EH (cell line): ENCODE measurements at regions not wholly inside any gene's neighbourhood (a gene's known extent, or its start where the extent isn't known, plus 50 kb on each side); places are given as distances from the start of the nearest gene placed in this dataset.

Experiments used
- DNase-seq: peaks from one replicate; pipeline ENCODE4 v3.0.0-alpha.2; 2015; ENCODE audit warnings: low read depth

DNA sequence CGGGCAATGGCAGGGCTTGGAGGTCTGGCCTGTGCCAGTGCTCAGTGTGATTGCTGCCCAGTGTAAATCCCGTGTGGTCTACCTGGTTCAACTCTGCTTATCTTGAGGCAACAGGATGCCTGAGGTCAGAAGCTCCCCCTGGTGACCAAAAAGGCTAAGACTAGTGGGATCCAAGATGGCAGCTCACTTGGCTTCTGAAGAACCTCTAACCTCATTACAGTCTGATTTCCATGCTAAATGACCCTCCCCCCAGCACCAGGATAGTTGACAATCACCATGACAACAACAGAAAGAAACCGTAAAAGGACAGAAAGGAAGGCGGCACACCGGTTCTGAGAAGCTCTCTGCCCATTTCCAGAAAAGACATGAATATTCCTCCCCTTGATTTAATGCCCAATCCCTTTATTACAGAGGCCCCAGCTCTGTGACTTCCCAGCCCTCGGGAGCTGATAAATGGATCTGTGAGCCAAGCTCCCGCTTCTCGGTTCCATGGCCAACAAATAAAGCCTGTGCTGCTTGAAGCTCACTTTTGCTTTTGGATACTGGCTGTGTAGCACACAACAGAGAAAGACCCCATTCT, 398.4 kb downstream of the CTTN start:
- DNase-seq = no peak

- no peak for DNase-seq
Measured at GRCh38 chr11:70798296-70798695, 400.0 kb downstream of the CTTN start.

DNA sequence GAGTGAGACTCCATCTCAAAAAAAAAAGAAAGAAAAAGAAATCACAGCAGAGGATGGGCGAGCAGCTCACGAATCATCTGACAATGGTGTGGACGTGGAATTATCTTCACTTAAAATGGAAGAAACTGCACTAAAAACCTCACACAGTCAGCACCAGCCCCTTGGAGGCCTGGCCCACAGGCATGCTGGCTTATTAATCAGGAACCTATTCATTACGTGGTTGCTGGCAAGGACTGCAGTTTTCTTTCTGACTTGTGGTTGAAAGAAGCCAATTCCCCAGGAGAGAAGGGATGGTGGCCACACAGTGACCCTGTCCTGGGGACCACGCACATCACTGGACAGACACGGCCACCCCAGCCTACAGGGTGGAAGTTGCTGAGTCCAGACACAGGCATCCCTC, 401.1 kb downstream of the CTTN start:
- peak; percentile 11 for DNase-seq

DNA sequence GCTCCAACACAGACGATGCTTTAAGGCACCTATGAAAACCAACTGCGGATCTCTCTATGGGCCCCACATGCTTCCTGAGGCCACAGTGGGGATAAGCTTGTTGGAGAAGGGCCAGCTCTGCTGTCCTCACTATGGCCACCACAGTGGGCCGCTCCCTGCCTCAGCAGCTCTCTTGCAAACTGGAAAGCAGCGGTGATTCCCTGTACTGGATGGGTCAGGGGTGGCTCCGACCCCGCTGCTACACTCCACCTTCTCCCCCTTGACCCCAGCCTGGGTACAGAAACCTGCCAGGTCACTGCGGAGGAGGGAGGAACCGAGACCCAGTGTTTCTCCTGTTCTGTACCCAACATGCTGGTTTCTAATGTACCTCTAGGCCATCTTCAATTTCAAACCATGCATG, 403.9 kb downstream of the CTTN start:
- no peak for DNase-seq

DNA sequence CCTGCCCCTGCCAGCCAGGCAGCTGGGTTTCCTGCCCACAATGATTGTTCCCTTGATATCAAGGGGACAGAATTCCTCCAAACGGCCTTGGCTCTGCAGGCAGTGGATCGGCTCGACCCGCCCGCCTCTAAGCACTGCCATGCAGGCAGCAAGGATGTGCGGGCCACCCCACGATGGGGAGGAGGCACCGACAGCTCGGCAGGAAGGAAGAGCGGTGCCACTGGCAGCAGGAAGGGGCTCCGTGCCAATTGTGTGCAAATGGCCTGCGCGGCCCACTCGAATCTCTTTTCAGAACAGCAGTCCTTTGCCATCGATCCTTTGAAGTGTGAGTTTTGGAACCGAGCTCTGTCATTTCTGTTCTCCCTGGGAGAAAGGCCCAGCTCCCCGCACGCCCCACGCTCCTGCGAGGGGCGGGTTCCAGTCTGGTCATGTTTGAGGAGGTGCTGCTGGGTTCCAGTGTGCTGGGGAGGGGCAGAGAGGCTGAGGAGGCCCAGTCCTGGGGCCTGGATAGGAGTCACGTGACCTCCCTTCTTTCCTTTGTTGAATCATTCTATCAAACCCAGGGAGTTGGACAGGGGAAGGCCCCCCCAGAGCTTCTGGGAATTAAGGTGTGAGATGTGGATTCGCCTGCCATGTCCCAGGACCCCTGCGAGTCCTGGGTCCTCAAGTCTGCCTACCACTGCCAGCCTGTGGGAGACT, 406.0 kb downstream of the CTTN start:
- DNase-seq = no peak

GRCh38 chr11:70805243-70805642, 406.9 kb downstream of the CTTN start:
- no peak for DNase-seq

- no peak for DNase-seq
Measured at GRCh38 chr11:70805971-70806370, 407.6 kb downstream of the CTTN start.

GRCh38 chr11:70806461-70807194, 408.3 kb downstream of the CTTN start:
- no peak for DNase-seq

- no peak for DNase-seq
Measured at GRCh38 chr11:70807195-70807543, 408.8 kb downstream of the CTTN start.

DNA sequence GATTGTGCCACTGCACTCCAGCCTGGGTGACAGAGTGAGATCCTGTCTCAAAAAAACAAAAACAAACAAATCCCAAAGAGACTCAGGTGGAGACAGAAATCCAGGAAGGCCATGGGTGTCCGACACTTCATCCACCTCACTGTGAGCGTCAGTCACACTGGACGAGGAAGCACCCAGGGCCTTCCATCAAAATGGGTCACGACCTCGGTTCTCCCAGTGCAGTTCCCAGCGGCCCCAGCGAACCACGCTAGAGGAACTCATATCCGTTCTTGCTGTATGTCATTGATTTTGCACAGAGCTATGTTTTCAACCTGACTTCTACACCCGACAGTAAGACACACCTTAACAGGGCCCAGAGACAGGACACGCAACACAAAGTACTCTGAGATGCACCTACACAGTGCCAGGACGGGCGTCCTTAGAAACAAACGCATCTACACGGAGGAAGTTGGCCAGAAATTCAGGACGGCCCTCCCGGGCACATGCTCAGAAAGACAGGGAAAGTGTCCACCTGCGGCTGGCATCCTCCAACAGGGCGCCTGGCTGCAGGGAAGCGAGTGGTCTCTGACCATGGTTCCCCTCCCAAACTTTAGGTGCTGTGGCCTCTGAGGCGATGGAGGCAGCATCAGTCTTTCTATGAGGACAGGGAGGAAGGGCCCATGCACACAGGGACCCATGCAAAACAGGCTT, 410.5 kb downstream of the CTTN start:
- DNase-seq = no peak

GRCh38 chr11:70810133-70810532, 411.8 kb downstream of the CTTN start:
- no peak for DNase-seq

DNA sequence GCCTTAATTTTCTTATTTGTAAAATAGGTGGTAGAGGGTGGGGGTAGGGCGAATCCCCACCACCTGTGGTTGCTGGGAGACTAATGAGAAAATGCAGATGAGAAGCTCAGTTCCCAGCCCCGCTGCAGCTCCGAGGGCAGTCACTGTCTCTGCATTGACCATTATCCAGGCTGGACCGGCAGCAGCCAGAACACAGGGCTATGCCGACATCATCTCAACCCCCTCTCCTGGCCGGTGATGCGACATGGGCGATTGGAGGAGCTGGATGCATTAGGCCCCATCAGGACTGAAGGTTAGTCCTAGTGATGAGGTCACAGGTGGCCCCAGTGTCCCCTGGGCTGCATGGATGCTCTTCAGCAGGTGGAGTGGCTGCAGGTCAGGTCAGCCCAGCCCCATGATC, 412.4 kb downstream of the CTTN start:
- no peak for DNase-seq

- no peak for DNase-seq
Measured at GRCh38 chr11:70811483-70811882, 413.2 kb downstream of the CTTN start.

DNA sequence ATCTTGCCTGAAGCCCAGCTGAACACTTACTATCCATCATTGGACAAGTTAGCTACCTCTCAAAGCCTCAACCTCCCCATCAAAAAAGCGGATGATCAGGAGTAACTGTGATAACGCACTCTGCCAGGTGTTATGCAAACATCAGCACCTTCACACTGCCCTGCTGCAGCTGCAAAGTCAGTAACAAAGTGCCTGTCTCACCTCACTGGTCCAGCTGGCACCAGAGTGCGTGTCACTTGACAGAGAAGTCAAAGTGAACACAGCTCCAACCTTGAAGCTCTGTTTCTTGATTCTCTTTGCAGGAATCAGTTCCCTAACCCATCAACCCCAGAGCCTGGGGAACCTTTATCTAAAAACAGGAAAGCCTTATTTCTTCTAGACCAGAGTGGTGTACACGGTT, 413.6 kb downstream of the CTTN start:
- DNase-seq = no peak

DNA sequence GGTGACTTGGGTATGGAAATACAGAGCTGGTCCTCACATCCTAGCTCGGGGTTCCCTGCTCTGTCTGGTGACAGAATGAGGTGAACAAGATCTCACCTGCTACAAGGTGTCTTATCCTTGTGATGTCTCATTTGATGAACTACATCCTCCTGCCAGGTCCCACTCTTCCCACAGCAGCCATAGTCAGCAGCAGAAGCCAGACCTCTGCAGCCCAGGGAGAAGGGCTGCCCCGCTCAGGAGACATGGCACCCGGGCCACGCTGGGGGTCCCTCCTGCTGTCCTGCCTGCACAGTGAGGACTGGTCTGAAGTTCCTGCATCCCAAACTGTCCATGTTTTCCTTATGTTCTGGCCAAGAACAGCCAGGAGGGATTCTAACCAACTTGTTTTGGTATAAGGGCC, 414.1 kb downstream of the CTTN start:
- DNase-seq = no peak

GRCh38 chr11:70813651-70814050, 415.3 kb downstream of the CTTN start:
- no peak for DNase-seq

- DNase-seq = no peak
Measured at GRCh38 chr11:70815485-70815832, 417.1 kb downstream of the CTTN start.

DNA sequence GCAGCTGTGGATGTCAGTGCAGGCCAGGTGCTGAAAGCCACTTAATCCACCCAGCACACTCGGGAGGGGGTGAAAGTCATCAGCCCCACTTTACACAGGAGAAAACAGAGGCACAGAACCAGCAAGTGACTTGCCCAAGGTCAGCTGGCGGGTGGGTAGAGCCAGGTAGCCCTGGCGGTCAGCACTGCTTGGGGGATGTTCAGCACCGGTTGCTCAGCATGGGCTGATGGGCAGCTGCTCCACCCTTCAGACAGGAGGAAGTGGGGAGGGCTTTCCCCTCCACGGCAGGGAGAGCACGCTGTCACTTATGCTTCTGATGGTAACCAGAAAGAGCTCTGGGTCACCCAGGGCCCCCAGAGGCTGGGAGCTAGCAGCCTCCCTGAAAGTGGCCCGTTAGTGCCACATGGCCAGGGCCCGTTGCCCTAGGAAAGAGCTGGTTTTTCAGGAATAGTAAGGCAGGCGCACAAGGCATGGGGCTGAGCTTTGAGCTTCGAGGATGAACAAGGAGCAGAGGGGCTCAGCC, 417.9 kb downstream of the CTTN start:
- no peak for DNase-seq

GRCh38 chr11:70818351-70818750, 420.0 kb downstream of the CTTN start:
- no peak for DNase-seq

- no peak for DNase-seq
Measured at GRCh38 chr11:70819022-70819421, 420.7 kb downstream of the CTTN start.

DNA sequence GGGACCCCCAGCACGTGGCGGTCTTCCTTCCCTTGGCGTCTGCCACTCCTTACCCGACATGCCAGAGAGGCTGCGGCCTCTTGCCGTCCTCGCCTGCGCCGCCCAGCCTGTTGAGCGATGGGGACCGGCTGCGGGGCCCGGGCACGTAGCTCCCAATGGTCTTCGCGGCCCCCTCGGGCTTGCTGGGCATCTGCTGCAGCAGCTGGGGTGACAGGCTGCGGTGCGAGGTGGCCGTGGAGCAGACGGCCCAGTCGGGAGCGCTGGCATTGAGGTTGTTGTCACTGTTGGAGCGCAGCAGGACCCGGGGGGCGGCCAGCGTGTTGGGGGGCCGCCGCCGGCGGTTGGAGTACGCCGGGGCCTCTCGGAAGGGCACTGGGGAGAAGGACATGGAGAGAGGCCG, 422.0 kb downstream of the CTTN start:
- DNase-seq = no peak

- no peak for DNase-seq
Measured at GRCh38 chr11:70820712-70821111, 422.4 kb downstream of the CTTN start.

DNA sequence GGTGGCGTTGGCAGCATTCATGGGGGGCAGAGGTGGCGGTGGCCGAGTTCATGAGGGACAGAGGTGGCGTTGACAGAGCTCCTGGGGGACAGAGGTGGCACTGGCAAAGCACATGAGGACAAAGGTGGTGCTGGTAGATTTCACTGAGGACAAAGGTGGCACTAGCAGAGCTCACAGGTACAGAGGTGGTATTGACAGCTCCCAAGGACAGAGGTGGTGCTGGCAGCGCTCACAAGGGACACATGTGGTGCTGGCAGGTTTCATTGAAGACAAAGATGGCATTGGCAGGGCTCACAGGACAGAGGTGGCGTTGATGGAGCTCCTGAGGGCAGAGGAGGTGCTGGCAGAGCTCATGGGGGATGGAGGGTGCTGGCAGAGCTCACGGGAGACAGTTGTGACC, 425.4 kb downstream of the CTTN start:
- no peak for DNase-seq
